ENCODE measurements at regions not wholly inside any gene's neighbourhood (a gene's known extent, or its start where the extent isn't known, plus 50 kb on each side); places are given as distances from the start of the nearest gene placed in this dataset.

GRCh38 chr14:96683562-96684289 lies 113.5 kb upstream of the VRK1 start:
- H3K36me3 Mint-ChIP-seq (ENCODE audit: insufficient read depth, unreplicated experiment), result no peaks in the 10 kb centered on the region
- H3K27ac Mint-ChIP-seq (ENCODE audit: unreplicated experiment), result no peak overlapping the region
- intact Hi-C loops (cut with micrococcal nuclease; ENCODE audit: unreplicated experiment), result no loop called here
- H3K27me3 Mint-ChIP-seq (ENCODE audit: unreplicated experiment), result peaks cover 65% of the 10 kb centered on the region
- no peak for TF ChIP-seq CTCF (IDR thresholded peaks at IDR 0.05; ENCODE audit: unreplicated experiment)
- peaks cover 3% of the 10 kb centered on the region for H3K9me3 Mint-ChIP-seq (ENCODE audit: low read depth, unreplicated experiment)
- DNase-seq, result no peak
- H3K4me3 Mint-ChIP-seq (ENCODE audit: low read depth, unreplicated experiment), result no peak overlapping the region
- CTCF ChIA-PET, result no interaction called here
- no peaks in the 10 kb centered on the region for H3K4me1 Mint-ChIP-seq (ENCODE audit: low read depth, unreplicated experiment)
- no TSS peak for BruUV-seq (replicated peaks)

- TF ChIP-seq CTCF (IDR thresholded peaks at IDR 0.05; ENCODE audit: unreplicated experiment), result no peak
- Mint-ChIP-seq H3K27me3 (ENCODE audit: unreplicated experiment) (peaks cover 83% of the 10 kb centered on the region), H3K27ac (ENCODE audit: unreplicated experiment) (no peak overlapping the region), H3K9me3 (ENCODE audit: low read depth, unreplicated experiment) (peaks cover 3% of the 10 kb centered on the region), H3K4me1 (ENCODE audit: low read depth, unreplicated experiment) (no peaks in the 10 kb centered on the region), H3K4me3 (ENCODE audit: low read depth, unreplicated experiment) (no peak overlapping the region), H3K36me3 (ENCODE audit: insufficient read depth, unreplicated experiment) (no peaks in the 10 kb centered on the region)
- no peak for DNase-seq
- intact Hi-C loops (cut with micrococcal nuclease; ENCODE audit: unreplicated experiment), result no loop called here
- no TSS peak for BruUV-seq (replicated peaks)
- CTCF ChIA-PET, result no interaction called here
These were observed 111.1 kb upstream of the VRK1 start for GRCh38 chr14:96686126-96686525.

- no peak overlapping the region for H3K27ac Mint-ChIP-seq (ENCODE audit: unreplicated experiment)
- H3K36me3 Mint-ChIP-seq (ENCODE audit: insufficient read depth, unreplicated experiment), result peaks cover 3% of the 10 kb centered on the region
- peaks cover 1% of the 10 kb centered on the region for H3K9me3 Mint-ChIP-seq (ENCODE audit: low read depth, unreplicated experiment)
- CTCF ChIA-PET, result no interaction called here
- DNase-seq, result no peak
- H3K4me3 Mint-ChIP-seq (ENCODE audit: low read depth, unreplicated experiment), result no peak overlapping the region
- intact Hi-C loops (cut with micrococcal nuclease; ENCODE audit: unreplicated experiment), result no loop called here
- peaks cover 81% of the 10 kb centered on the region for H3K27me3 Mint-ChIP-seq (ENCODE audit: unreplicated experiment)
- no peak for TF ChIP-seq CTCF (IDR thresholded peaks at IDR 0.05; ENCODE audit: unreplicated experiment)
- no peaks in the 10 kb centered on the region for H3K4me1 Mint-ChIP-seq (ENCODE audit: low read depth, unreplicated experiment)
- BruUV-seq (replicated peaks), result no TSS peak
These were observed 108.6 kb upstream of the VRK1 start for GRCh38 chr14:96688629-96689028.

GRCh38 chr14:96690713-96691383 lies 106.3 kb upstream of the VRK1 start:
- no peak for DNase-seq
- BruUV-seq (replicated peaks), result no TSS peak
- Mint-ChIP-seq H3K4me3 (ENCODE audit: low read depth, unreplicated experiment) (no peak overlapping the region), H3K27ac (ENCODE audit: unreplicated experiment) (no peak overlapping the region), H3K36me3 (ENCODE audit: insufficient read depth, unreplicated experiment) (peaks cover 3% of the 10 kb centered on the region), H3K4me1 (ENCODE audit: low read depth, unreplicated experiment) (no peaks in the 10 kb centered on the region), H3K9me3 (ENCODE audit: low read depth, unreplicated experiment) (no peaks in the 10 kb centered on the region), H3K27me3 (ENCODE audit: unreplicated experiment) (peaks cover 88% of the 10 kb centered on the region)
- intact Hi-C loops (cut with micrococcal nuclease; ENCODE audit: unreplicated experiment), result no loop called here
- TF ChIP-seq CTCF (IDR thresholded peaks at IDR 0.05; ENCODE audit: unreplicated experiment), result no peak
- CTCF ChIA-PET, result no interaction called here

All from Calu3 (cell line).